Activated gamma-delta T cell (primary cell): ENCODE measurements at regions not wholly inside any gene's neighbourhood (a gene's known extent, or its start where the extent isn't known, plus 50 kb on each side); places are given as distances from the start of the nearest gene placed in this dataset.

Source experiments
- DNase-seq: peaks from one replicate; lab custom pipeline; 2025; lab: John Stamatoyannopoulos, UW

GRCh38 chr2:117635481-117635880 lies 179.0 kb upstream of the DDX18 start:
- no peak for DNase-seq

- DNase-seq, result no peak
These were observed 175.1 kb upstream of the DDX18 start for GRCh38 chr2:117639401-117639800.

- DNase-seq, result no peak
These were observed 170.1 kb upstream of the DDX18 start for GRCh38 chr2:117644403-117644802.

GRCh38 chr2:117645458-117645857 lies 169.0 kb upstream of the DDX18 start:
- DNase-seq, result no peak

- DNase-seq, result no peak
These were observed 168.4 kb upstream of the DDX18 start for GRCh38 chr2:117646099-117646498.

- DNase-seq, result no peak
These were observed 167.6 kb upstream of the DDX18 start for GRCh38 chr2:117646872-117647271.

GRCh38 chr2:117656546-117656945 lies 157.9 kb upstream of the DDX18 start:
- no peak for DNase-seq

GRCh38 chr2:117661619-117662018 lies 152.9 kb upstream of the DDX18 start:
- no peak for DNase-seq

- no peak for DNase-seq
These were observed 140.3 kb upstream of the DDX18 start for GRCh38 chr2:117674172-117674571.

- DNase-seq, result no peak
These were observed 134.5 kb upstream of the DDX18 start for GRCh38 chr2:117679952-117680351.

GRCh38 chr2:117684919-117685318 lies 129.6 kb upstream of the DDX18 start:
- no peak for DNase-seq

GRCh38 chr2:117686699-117687098 lies 127.8 kb upstream of the DDX18 start:
- no peak for DNase-seq

GRCh38 chr2:117691595-117691994 lies 122.9 kb upstream of the DDX18 start:
- DNase-seq, result no peak

- DNase-seq, result no peak
These were observed 122.3 kb upstream of the DDX18 start for GRCh38 chr2:117692001-117692763.

GRCh38 chr2:117693154-117693553 lies 121.3 kb upstream of the DDX18 start:
- DNase-seq, result no peak

- no peak for DNase-seq
These were observed 120.8 kb upstream of the DDX18 start for GRCh38 chr2:117693651-117694050.

- no peak for DNase-seq
These were observed 116.2 kb upstream of the DDX18 start for GRCh38 chr2:117698287-117698686.

- no peak for DNase-seq
These were observed 115.7 kb upstream of the DDX18 start for GRCh38 chr2:117698819-117699218.

- no peak for DNase-seq
These were observed 114.0 kb upstream of the DDX18 start for GRCh38 chr2:117700471-117700870.

- no peak for DNase-seq
These were observed 113.1 kb upstream of the DDX18 start for GRCh38 chr2:117701365-117701764.

- DNase-seq, result no peak
These were observed 112.4 kb upstream of the DDX18 start for GRCh38 chr2:117702098-117702497.

GRCh38 chr2:117703858-117704257 lies 110.6 kb upstream of the DDX18 start:
- no peak for DNase-seq

GRCh38 chr2:117704818-117705217 lies 109.7 kb upstream of the DDX18 start:
- DNase-seq, result no peak

GRCh38 chr2:117707874-117708273 lies 106.6 kb upstream of the DDX18 start:
- DNase-seq, result no peak
